ENCODE measurements at regions not wholly inside any gene's neighbourhood (a gene's known extent, or its start where the extent isn't known, plus 50 kb on each side); places are given as distances from the start of the nearest gene placed in this dataset.

GRCh38 chr11:70026012-70026411 lies 52.1 kb upstream of the ANO1 start:
- no peak for TF ChIP-seq CTCF (IDR thresholded peaks at IDR 0.05; ENCODE audit: low read depth, low read length)
- CTCF ChIA-PET, result no interaction called here

GRCh38 chr11:70026726-70027125 lies 51.4 kb upstream of the ANO1 start:
- Histone ChIP-seq H3K4me3 (ENCODE audit: low read depth, low read length) (no peak overlapping the region), H3K27me3 (ENCODE audit: control insufficient read depth, insufficient read depth, low read length) (peaks cover 1% of the 10 kb centered on the region), H3K9me3 (ENCODE audit: control insufficient read depth, insufficient read depth, low read length) (peaks cover 10% of the 10 kb centered on the region), H3K27ac (ENCODE audit: low read depth, low read length) (no peak overlapping the region)
- no peak for TF ChIP-seq CTCF (IDR thresholded peaks at IDR 0.05; ENCODE audit: low read depth, low read length)
- DNase-seq (ENCODE audit: low read depth, low spot score), result no peak
- ChIA-PET POLR2A (no interaction called here), CTCF (no interaction called here)

More at GRCh38 chr11:70026012-70026411, 52.1 kb upstream of the ANO1 start:
- peaks cover 10% of the 10 kb centered on the region for H3K9me3 ChIP-seq (ENCODE audit: control insufficient read depth, insufficient read depth, low read length)
- POLR2A ChIA-PET, result no interaction called here
- H3K4me3 ChIP-seq (ENCODE audit: low read depth, low read length), result no peak overlapping the region
- no peak for DNase-seq (ENCODE audit: low read depth, low spot score)
- H3K27me3 ChIP-seq (ENCODE audit: control insufficient read depth, insufficient read depth, low read length), result no peaks in the 10 kb centered on the region
- H3K27ac ChIP-seq (ENCODE audit: low read depth, low read length), result no peak overlapping the region

GRCh38 chr11:70027451-70027850 lies 50.7 kb upstream of the ANO1 start:
- no peak overlapping the region for H3K4me3 ChIP-seq (ENCODE audit: low read depth, low read length)
- POLR2A ChIA-PET, result no interaction called here
- no peak for TF ChIP-seq CTCF (IDR thresholded peaks at IDR 0.05; ENCODE audit: low read depth, low read length)

GRCh38 chr11:70028147-70028855 lies 49.8 kb upstream of the ANO1 start:
- Histone ChIP-seq H3K4me3 (ENCODE audit: low read depth, low read length) (no peak overlapping the region), H3K27ac (ENCODE audit: low read depth, low read length) (no peak overlapping the region), H3K27me3 (ENCODE audit: control insufficient read depth, insufficient read depth, low read length) (peaks cover 4% of the 10 kb centered on the region), H3K9me3 (ENCODE audit: control insufficient read depth, insufficient read depth, low read length) (peaks cover 10% of the 10 kb centered on the region)
- no peak for DNase-seq (ENCODE audit: low read depth, low spot score)
- CTCF ChIA-PET, result no interaction called here
- POLR2A ChIA-PET, result no interaction called here
- TF ChIP-seq CTCF (IDR thresholded peaks at IDR 0.05; ENCODE audit: low read depth, low read length), result no peak

More at GRCh38 chr11:70027451-70027850, 50.7 kb upstream of the ANO1 start:
- peaks cover 4% of the 10 kb centered on the region for H3K27me3 ChIP-seq (ENCODE audit: control insufficient read depth, insufficient read depth, low read length)
- peaks cover 10% of the 10 kb centered on the region for H3K9me3 ChIP-seq (ENCODE audit: control insufficient read depth, insufficient read depth, low read length)
- CTCF ChIA-PET, result no interaction called here
- no peak for DNase-seq (ENCODE audit: low read depth, low spot score)
- H3K27ac ChIP-seq (ENCODE audit: low read depth, low read length), result no peak overlapping the region

Measured in AG04450 (cell line).